NB4 (cell line): ENCODE measurements at regions not wholly inside any gene's neighbourhood (a gene's known extent, or its start where the extent isn't known, plus 50 kb on each side); places are given as distances from the start of the nearest gene placed in this dataset.

ENCODE experiments used
- DNase-seq: peaks from one replicate; pipeline ENCODE4 v3.0.0; 2010; ENCODE audit warnings: low read depth
- H3K4me3 ChIP-seq: one replicate; pipeline ENCODE4 v1.5.1; 2011; ENCODE audit warnings: mild to moderate bottlenecking, low read depth, low read length, moderate library complexity
- CTCF ChIP-seq: IDR thresholded peaks from one replicate; pipeline ENCODE4 v1.5.1; 2012; ENCODE audit warnings: low read depth, low read length
- MAX ChIP-seq: IDR thresholded peaks from 2 replicates; pipeline ENCODE4 v1.6.1; 2011; ENCODE audit warnings: low read depth, low read length
- MYC ChIP-seq: IDR thresholded peaks from 2 replicates; pipeline ENCODE4 v1.6.1; 2011; ENCODE audit warnings: low read depth, low read length
- POLR2A ChIP-seq: IDR thresholded peaks from 2 replicates; pipeline ENCODE4 v1.6.1; 2011; ENCODE audit warnings: mild to moderate bottlenecking; ENCODE audit not compliant: insufficient read length; ENCODE audit errors: extremely low read depth

- no peak for DNase-seq
These were observed 406.1 kb upstream of the CHD1 start for GRCh38 chr5:99334936-99335335.

GRCh38 chr5:99331061-99331460, 402.3 kb upstream of the CHD1 start:
- no peak overlapping the region for H3K4me3 ChIP-seq
- no peak for TF ChIP-seq CTCF
- TF ChIP-seq MAX, result no peak
- no peak for TF ChIP-seq POLR2A
- no peak for TF ChIP-seq MYC
- no peak for DNase-seq

More at GRCh38 chr5:99334936-99335335, 406.1 kb upstream of the CHD1 start:
- no peak overlapping the region for H3K4me3 ChIP-seq
- no peak for TF ChIP-seq CTCF
- TF ChIP-seq MYC, result no peak
- no peak for TF ChIP-seq MAX
- TF ChIP-seq POLR2A, result no peak

GRCh38 chr5:99320436-99320835, 391.6 kb upstream of the CHD1 start:
- DNase-seq, result peak; percentile 16
- TF ChIP-seq MYC (no peak), CTCF (no peak), POLR2A (no peak), MAX (no peak)
- H3K4me3 ChIP-seq, result no peak overlapping the region

GRCh38 chr5:99317136-99317535, 388.3 kb upstream of the CHD1 start:
- no peak for TF ChIP-seq MAX
- TF ChIP-seq CTCF, result no peak
- no peak for TF ChIP-seq POLR2A
- no peak for TF ChIP-seq MYC
- no peak overlapping the region for H3K4me3 ChIP-seq
- peak; percentile 16 for DNase-seq

GRCh38 chr5:99316484-99316883, 387.7 kb upstream of the CHD1 start:
- H3K4me3 ChIP-seq, result no peak overlapping the region
- no peak for TF ChIP-seq CTCF
- no peak for TF ChIP-seq MAX
- TF ChIP-seq MYC, result no peak
- no peak for TF ChIP-seq POLR2A
- DNase-seq, result no peak
